GM19193 (cell line): ENCODE measurements at regions not wholly inside any gene's neighbourhood (a gene's known extent, or its start where the extent isn't known, plus 50 kb on each side); places are given as distances from the start of the nearest gene placed in this dataset.

ENCODE experiments used
- POLR2A ChIP-seq: IDR thresholded peaks from 4 replicates; pipeline ENCODE4 v1.6.1; 2011; ENCODE audit not compliant: insufficient read depth, insufficient read length; ENCODE audit errors: extremely low read depth

DNA sequence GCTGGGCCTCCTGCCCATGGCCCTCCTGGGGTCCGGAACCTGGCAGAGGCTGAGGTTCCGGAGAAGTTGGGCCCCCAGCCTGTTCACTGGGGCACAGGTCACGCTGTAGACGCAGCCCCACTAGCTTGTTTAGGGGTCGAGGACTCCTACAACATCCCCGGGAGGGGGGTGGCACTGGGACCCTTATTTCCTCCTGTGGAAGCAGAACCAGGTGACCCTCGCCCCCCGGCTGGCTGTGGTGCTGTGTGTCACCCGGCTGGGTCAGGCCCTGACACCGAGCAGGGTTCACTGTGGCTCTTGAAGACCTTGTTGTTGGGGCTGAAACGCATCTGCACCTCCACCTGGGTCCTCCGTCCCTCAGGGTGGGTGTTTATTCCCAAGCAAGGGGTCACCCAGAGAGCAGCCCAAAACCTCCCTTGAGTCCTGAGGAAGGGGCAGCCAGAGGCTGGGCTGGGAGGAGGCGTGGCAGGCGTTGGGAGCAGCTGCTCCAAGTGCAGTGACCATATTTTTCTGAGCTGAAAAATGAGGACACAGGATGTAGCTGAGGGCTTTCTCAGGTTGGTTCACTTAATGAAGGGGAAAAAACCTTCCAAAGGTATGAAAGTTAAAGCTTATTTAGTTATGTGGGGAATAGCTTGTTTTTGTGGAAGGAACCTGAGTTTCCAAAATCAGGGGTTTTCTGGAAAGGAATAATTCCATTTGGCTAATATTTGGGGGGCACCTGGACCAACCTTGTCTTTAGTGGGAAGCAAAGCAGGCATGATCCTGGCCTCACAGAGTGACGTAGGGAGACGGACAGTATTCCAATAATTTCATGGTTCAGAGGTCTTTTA, 164.7 kb upstream of the IER5L start:
- TF ChIP-seq POLR2A, result no peak

DNA sequence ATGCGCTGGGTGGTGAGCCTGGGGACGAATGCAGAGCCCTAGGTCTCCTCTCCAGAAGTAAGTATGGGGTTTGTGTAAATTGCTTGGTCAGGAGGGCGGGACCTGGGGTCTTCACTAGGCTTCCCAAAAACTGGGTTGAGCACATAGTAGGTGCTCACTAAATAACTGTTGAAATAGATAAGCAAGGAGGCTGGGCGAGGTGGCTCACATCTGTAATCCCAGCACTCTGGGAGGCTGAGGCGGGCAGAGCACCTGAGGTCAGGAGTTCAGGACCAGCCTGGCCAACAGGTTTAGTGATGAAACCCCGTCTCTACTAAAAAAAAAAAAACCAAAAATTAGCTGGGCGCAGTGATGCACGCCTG, 163.9 kb upstream of the IER5L start:
- TF ChIP-seq POLR2A, result no peak

GRCh38 chr9:129341171-129341986, 163.3 kb upstream of the IER5L start:
- TF ChIP-seq POLR2A, result no peak

- no peak for TF ChIP-seq POLR2A
These were observed 162.5 kb upstream of the IER5L start for GRCh38 chr9:129340427-129341170.

DNA sequence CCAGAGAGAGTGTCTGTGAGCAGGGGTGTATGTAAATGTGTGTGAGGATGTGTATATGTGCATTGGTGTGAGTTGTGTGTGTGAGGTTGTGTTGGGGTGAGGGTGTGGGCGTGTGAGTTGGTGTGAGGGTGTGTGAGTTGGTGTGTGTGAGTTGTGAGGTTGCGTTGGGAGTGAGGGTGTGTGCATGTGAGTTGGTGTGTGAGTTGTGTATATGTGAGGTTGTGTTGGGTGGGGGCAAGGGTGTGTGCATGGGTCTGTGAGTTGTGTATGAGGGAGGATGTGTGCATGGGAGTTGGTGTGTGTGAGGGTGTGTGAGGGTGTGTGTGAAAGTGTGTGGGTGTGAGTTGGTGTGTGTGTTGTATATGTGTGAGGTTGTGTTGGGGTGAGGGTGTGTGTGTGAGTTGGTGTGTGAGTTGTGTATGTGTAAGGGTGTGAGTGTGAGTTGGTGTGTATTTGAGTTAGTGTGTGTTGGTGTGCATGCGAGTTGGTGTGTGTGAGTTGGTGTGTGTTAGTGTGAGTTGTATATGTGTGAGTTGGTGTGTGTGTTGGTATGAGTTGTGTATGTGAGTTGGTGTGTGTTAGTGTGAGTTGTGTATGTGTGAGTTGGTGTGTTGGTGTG, 161.6 kb upstream of the IER5L start:
- no peak for TF ChIP-seq POLR2A

DNA sequence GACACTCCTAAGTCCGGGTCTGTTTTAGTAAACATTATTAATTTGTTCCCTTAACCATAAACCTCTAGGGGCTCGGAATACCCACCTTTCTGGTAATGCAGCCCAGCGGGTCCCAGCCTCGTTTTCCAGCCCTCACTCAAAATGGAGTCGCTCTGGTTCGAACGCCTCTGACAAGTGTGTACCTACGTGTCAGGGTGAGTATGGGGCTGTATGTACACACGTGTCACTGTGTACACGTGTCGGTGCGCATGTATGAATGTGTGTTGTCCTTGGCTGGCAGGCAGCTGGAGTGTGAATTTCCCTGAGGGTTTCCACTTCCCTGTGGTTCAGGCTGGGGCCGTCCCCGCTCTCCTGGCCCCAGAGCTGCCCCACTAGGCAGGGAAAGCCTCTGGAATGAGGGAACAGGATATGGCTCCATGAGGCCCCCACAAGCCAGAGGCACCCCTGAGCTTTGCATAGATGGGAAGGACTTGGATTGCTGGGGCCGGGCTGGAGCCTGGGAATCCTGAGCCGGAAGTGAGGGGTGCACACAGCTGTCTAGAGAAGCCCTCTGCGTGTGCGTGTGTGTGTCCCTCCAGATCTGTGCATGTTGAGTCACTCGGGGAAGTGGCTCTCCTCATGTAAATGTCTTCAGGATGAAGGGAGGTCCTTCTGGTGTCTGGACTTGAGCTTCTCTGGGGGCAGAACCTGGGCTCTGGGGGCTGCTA, 160.8 kb upstream of the IER5L start:
- TF ChIP-seq POLR2A, result no peak

DNA sequence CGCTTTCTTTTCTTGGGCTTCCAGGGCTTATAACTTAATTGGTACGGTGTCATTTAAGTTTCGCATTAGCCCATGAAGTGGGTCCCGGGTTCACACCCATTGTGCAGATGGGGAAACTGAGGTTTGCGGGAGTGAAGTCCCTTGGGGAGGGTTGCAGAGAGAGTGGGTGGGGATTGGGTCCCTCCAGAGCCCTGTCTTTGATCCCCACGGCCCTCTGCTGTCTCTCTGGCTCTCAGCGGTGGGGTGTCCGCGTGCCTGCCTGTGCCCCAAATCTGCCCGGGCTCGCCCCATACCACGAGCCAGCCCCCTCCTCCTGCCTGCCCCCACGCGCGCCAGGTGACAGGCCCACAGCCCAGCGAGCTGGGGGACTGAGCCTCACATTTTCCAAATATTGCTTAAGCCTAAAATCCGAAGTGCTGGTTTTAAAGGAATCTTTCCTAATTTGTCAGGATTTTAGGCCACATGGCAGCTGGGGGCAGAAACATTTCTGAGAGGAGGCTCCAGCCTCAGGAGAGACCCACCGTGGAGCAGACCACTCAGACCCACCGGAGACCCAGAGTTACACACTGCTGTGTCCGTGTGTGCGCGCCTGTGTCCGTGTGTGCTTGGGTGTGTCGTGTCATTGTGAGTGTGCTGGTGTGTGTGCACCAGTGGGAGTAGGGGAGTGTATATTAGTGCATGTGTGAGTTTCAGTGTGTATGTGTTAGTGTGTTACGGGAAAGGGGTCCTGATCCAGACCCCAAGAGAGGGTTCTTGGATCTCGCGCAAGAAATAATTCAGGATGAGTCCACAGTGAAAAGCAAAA, 159.5 kb upstream of the IER5L start:
- no peak for TF ChIP-seq POLR2A

DNA sequence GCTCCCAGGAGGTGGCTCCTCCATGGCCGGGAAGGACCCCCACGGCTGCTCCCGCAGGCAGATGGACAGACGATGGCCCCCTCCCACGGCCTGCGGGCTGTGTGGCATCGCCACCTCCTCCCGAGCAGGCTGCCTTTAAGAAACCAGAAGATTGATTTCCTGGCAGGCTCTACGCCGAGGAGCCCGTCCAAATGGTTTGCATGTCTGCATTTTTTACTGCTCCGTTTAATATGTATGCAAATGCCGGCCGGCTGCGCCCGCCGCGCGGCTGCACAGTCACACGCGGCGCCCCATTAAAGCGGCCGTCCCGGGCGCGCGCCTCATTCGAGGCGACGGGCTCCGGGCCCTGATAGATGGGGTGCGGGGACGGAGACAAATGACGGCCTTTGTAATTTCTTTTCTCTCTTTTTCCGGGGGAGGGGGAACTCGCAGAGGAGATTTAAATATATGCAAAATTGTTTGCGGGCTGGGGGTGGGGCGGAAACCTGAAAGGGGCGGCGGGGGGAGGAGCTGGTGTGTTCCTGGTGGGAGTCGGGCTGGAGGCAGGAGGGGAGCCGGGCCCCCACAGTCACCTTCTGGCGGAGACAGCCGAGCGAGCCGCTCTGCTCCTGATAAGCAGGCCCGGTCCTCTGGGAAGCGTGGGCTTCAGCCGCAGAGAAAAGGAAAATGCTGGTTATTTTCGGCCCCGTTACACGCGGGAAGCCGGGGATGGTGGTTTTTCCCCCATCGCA, 158.7 kb upstream of the IER5L start:
- TF ChIP-seq POLR2A, result no peak

GRCh38 chr9:129336130-129336528, 158.1 kb upstream of the IER5L start:
- no peak for TF ChIP-seq POLR2A

- no peak for TF ChIP-seq POLR2A
These were observed 157.5 kb upstream of the IER5L start for GRCh38 chr9:129335464-129336129.

GRCh38 chr9:129334105-129334935, 156.3 kb upstream of the IER5L start:
- TF ChIP-seq POLR2A, result no peak

GRCh38 chr9:129333617-129334104, 155.6 kb upstream of the IER5L start:
- no peak for TF ChIP-seq POLR2A

- no peak for TF ChIP-seq POLR2A
These were observed 154.5 kb upstream of the IER5L start for GRCh38 chr9:129332581-129332980.
